HCT116 (cell line): ENCODE measurements at regions not wholly inside any gene's neighbourhood (a gene's known extent, or its start where the extent isn't known, plus 50 kb on each side); places are given as distances from the start of the nearest gene placed in this dataset.

Source experiments
- EZH2 ChIP-seq: fragments of 200-600 bp; sonication (generic); IDR thresholded peaks from 2 replicates; pipeline ENCODE4 v1.6.1; 2017; ENCODE audit warnings: antibody characterized with exemption, mixed run types
- POLR2AphosphoS5 ChIP-seq: IDR thresholded peaks from 2 replicates; pipeline ENCODE4 v1.6.1; 2011; ENCODE audit warnings: mild to moderate bottlenecking, low read depth, low read length, moderate library complexity
- TF ChIP-seq, protein P1 (sequence below), 3 experiments: fragments of 200-600 bp in 1 of 3; sonication (generic) in 1 of 3; IDR thresholded peaks in 2 of 3; conservative IDR thresholded peaks in 1 of 3; 2 replicates each; pipeline ENCODE4 v1.5.1; 2012 to 2017; ENCODE audit warnings: low read depth in 2 of 3, low read length in 2 of 3, antibody characterized with exemption in 1 of 3, borderline replicate concordance in 1 of 3, control low read depth in 1 of 3, mild to moderate bottlenecking in 1 of 3, mixed read lengths in 1 of 3, mixed run types in 1 of 3, moderate library complexity in 1 of 3; ENCODE audit not compliant: insufficient read depth in 1 of 3

DNA sequence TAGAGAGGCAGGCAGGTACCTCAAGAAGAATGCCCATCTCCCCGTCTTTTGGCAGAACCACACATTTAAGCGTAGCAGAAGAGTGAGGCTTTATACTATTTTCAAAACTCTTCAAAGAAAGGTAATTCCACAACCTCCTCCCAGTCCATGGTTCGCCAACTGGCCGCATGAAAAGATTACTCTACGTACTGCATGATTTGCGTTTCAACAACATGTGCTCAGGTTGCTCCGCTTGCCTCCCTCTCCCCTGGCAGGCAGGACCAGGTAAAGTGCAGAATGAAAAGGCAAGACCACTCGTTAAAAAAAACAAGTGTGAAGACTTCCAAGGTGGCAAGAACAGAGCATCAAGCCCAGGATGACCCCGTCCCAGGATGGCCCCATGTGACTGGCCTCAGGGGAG is 143.7 kb downstream of the SP3 start:
- TF ChIP-seq POLR2AphosphoS5 (no peak), EZH2 (no peak)
- TF ChIP-seq, protein P1, sequence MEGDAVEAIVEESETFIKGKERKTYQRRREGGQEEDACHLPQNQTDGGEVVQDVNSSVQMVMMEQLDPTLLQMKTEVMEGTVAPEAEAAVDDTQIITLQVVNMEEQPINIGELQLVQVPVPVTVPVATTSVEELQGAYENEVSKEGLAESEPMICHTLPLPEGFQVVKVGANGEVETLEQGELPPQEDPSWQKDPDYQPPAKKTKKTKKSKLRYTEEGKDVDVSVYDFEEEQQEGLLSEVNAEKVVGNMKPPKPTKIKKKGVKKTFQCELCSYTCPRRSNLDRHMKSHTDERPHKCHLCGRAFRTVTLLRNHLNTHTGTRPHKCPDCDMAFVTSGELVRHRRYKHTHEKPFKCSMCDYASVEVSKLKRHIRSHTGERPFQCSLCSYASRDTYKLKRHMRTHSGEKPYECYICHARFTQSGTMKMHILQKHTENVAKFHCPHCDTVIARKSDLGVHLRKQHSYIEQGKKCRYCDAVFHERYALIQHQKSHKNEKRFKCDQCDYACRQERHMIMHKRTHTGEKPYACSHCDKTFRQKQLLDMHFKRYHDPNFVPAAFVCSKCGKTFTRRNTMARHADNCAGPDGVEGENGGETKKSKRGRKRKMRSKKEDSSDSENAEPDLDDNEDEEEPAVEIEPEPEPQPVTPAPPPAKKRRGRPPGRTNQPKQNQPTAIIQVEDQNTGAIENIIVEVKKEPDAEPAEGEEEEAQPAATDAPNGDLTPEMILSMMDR (IDR thresholded peaks at IDR 0.05 in 2 of 3, conservative IDR thresholded peaks at IDR 0.05 in 1 of 3; ENCODE audit: borderline replicate concordance in 1 of 3, insufficient read depth in 1 of 3, low read depth in 2 of 3, low read length in 2 of 3): no peak
